ENCODE measurements at regions not wholly inside any gene's neighbourhood (a gene's known extent, or its start where the extent isn't known, plus 50 kb on each side); places are given as distances from the start of the nearest gene placed in this dataset.

GRCh38 chr4:56197387-56197786 is 189.9 kb downstream of the AASDH start:
- FAIRE-seq (no peak), DNase-seq (ENCODE audit: low read depth in 1 of 2, low spot score in 2 of 2) (no peak)
- no peak overlapping the region for H2BK120ac ChIP-seq (replicated peaks; ENCODE audit: low read depth, low read length)
- no peak overlapping the region for H2BK15ac ChIP-seq (ENCODE audit: low read length)
- CTCF ChIA-PET (ENCODE audit: partially characterized antibody) = no interaction called here
- no peak overlapping the region for H3K23ac ChIP-seq (ENCODE audit: insufficient read length)
- H4K5ac ChIP-seq (ENCODE audit: insufficient read length, low read depth, low read length) = no peak overlapping the region
- no peak overlapping the region for H3K18ac ChIP-seq (ENCODE audit: extremely low read depth, low read length)
- no peak overlapping the region for H4K8ac ChIP-seq (ENCODE audit: extremely low read depth, insufficient read depth, low read length)
- no peak overlapping the region for H2BK5ac ChIP-seq (ENCODE audit: low read depth, low read length)
- H4K20me1 ChIP-seq (replicated peaks in 1 of 2; ENCODE audit: control insufficient read depth in 1 of 2, insufficient read depth in 2 of 2, low read length in 2 of 2) = no peaks in the 10 kb centered on the region
- H3K4me1 ChIP-seq (replicated peaks in 1 of 4; ENCODE audit: control insufficient read depth in 3 of 4, insufficient read depth in 4 of 4, low read length in 3 of 4) = no peaks in the 10 kb centered on the region
- no peak overlapping the region for H3K56ac ChIP-seq (replicated peaks; ENCODE audit: insufficient read length, low read depth, low read length)
- TF ChIP-seq KDM5A (IDR thresholded peaks at IDR 0.05; ENCODE audit: low read length) (no peak), CTCF (IDR thresholded peaks at IDR 0.05; ENCODE audit: control extremely low read depth in 1 of 3, insufficient read depth in 1 of 3, low read depth in 1 of 3, low read length in 3 of 3) (no peak), E2F6 (IDR thresholded peaks at IDR 0.05) (no peak)
- peaks cover 0 to 1% (median 0%) of the 10 kb centered on the region in 4 experiments; a peak in 1 of 7 replicates for H3K27me3 ChIP-seq (replicated peaks in 1 of 4; ENCODE audit: control insufficient read depth in 3 of 4, extremely low read depth in 1 of 4, insufficient read depth in 3 of 4, low read length in 3 of 4)
- no peak overlapping the region for H3K4me2 ChIP-seq (ENCODE audit: insufficient read depth in 1 of 2, low read depth in 2 of 2, low read length in 2 of 2)
- H3K23me2 ChIP-seq (ENCODE audit: low read depth, low read length) = no peaks in the 10 kb centered on the region
- no peak overlapping the region for H2BK12ac ChIP-seq (ENCODE audit: low read depth, low read length)
- H3K36me3 ChIP-seq (ENCODE audit: control insufficient read depth in 2 of 4, insufficient read depth in 4 of 4, low read length in 3 of 4) = no peaks in the 10 kb centered on the region; a peak in 1 of 8 replicates
- H3K79me1 ChIP-seq (ENCODE audit: low read depth, low read length) = no peaks in the 10 kb centered on the region
- no peak overlapping the region for H2AFZ ChIP-seq (ENCODE audit: low read length)
- H3K79me2 ChIP-seq (ENCODE audit: control insufficient read depth in 1 of 2, insufficient read depth in 2 of 2, low read length in 2 of 2) = no peaks in the 10 kb centered on the region
- H4K91ac ChIP-seq (replicated peaks; ENCODE audit: insufficient read length, low read length) = no peak overlapping the region
- H3K9ac ChIP-seq (replicated peaks in 1 of 4; ENCODE audit: extremely low read depth in 1 of 4, low read depth in 3 of 4, low read length in 3 of 4) = no peak overlapping the region
- POLR2A ChIA-PET (ENCODE audit: partially characterized antibody) = no interaction called here
- H3K4ac ChIP-seq (replicated peaks; ENCODE audit: insufficient read length, low read depth, low read length) = no peak overlapping the region
- H2BK20ac ChIP-seq (ENCODE audit: low read length) = no peak overlapping the region
- no peak overlapping the region for H3K4me3 ChIP-seq (ENCODE audit: extremely low read depth in 1 of 4, insufficient read depth in 2 of 4, low read depth in 3 of 4, low read length in 4 of 4)
- H3K9me3 ChIP-seq (ENCODE audit: insufficient read depth in 2 of 2, low read depth in 1 of 2, low read length in 1 of 2) = no peaks in the 10 kb centered on the region
- H2AK5ac ChIP-seq (ENCODE audit: low read depth, low read length) = no peak overlapping the region
- H3K27ac ChIP-seq (ENCODE audit: low read depth, low read length) = no peak overlapping the region
- no peak overlapping the region for H3K14ac ChIP-seq (ENCODE audit: insufficient read length)
- 90% methylated on average over 5 of the region's 5 CpGs; no CpG with 5 or more reads in 1 of the 2 experiments for WGBS, 2 experiments (ENCODE audit: extremely low coverage in 1 of 2, insufficient coverage in 1 of 2, insufficient read length in 1 of 2, insufficient replicate concordance in 2 of 2, low coverage in 1 of 2, low lambda C conversion rate in 2 of 2, missing lambda C conversion rate in 1 of 2)
